ENCODE measurements at regions not wholly inside any gene's neighbourhood (a gene's known extent, or its start where the extent isn't known, plus 50 kb on each side); places are given as distances from the start of the nearest gene placed in this dataset.

DNA sequence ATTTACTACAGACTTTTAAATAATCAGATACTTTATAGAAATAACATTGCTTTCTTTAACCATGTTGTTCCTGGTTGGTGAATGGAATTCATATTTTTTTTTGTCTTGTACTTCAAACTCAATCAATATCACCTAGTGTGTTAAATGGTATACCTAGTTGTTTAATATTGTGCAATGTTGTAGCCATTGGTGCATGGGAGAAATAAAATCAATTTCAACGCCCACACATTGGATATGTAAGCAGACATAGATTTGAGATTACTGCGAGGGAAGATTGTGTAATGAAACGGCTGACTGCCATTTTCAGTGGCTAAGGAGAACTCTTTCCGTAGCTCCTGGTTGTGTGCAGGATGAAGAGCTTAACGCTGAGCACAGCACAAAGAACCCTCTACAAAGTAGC, 626.1 kb downstream of the TMEM182 start:
- no peaks in the 10 kb centered on the region for H3K27me3 ChIP-seq (ENCODE audit: insufficient read depth, low read length, poor library complexity)
- no peak for ATAC-seq (ENCODE audit: insufficient read depth, low read depth)
- no peaks in the 10 kb centered on the region for H3K9me3 ChIP-seq (ENCODE audit: insufficient read depth, low read length, severe bottlenecking)
- H3K4me1 ChIP-seq (ENCODE audit: insufficient read depth, low read length) = no peaks in the 10 kb centered on the region
- DNase-seq = no peak
- TF ChIP-seq, protein P1, sequence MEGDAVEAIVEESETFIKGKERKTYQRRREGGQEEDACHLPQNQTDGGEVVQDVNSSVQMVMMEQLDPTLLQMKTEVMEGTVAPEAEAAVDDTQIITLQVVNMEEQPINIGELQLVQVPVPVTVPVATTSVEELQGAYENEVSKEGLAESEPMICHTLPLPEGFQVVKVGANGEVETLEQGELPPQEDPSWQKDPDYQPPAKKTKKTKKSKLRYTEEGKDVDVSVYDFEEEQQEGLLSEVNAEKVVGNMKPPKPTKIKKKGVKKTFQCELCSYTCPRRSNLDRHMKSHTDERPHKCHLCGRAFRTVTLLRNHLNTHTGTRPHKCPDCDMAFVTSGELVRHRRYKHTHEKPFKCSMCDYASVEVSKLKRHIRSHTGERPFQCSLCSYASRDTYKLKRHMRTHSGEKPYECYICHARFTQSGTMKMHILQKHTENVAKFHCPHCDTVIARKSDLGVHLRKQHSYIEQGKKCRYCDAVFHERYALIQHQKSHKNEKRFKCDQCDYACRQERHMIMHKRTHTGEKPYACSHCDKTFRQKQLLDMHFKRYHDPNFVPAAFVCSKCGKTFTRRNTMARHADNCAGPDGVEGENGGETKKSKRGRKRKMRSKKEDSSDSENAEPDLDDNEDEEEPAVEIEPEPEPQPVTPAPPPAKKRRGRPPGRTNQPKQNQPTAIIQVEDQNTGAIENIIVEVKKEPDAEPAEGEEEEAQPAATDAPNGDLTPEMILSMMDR (IDR thresholded peaks at IDR 0.05; ENCODE audit: borderline replicate concordance, extremely low read depth, low read length, poor library complexity, severe bottlenecking) = no peak
- no peak for TF ChIP-seq EZH2 (IDR thresholded peaks at IDR 0.05; ENCODE audit: borderline replicate concordance, low read depth, low read length, severe bottlenecking)
- no peak overlapping the region for H3K4me2 ChIP-seq (ENCODE audit: insufficient read depth, low read length)
- no peaks in the 10 kb centered on the region for H3K36me3 ChIP-seq (ENCODE audit: insufficient read depth, low read length)
- H3K9ac ChIP-seq (ENCODE audit: low read depth, low read length) = no peak overlapping the region
- no peak overlapping the region for H2AFZ ChIP-seq (ENCODE audit: low read depth, low read length)
- H3K79me2 ChIP-seq (ENCODE audit: insufficient read depth, low read length) = no peaks in the 10 kb centered on the region
- H3K27ac ChIP-seq (ENCODE audit: low read length) = no peak overlapping the region
- H3K4me3 ChIP-seq (ENCODE audit: low read depth in 1 of 2, low read length in 2 of 2) = no peak overlapping the region
- no peaks in the 10 kb centered on the region for H4K20me1 ChIP-seq (ENCODE audit: insufficient read depth, low read length)

- Histone ChIP-seq H3K4me1 (ENCODE audit: insufficient read depth, low read length) (no peaks in the 10 kb centered on the region), H3K27ac (ENCODE audit: low read length) (no peak overlapping the region), H3K4me3 (ENCODE audit: low read depth in 1 of 2, low read length in 2 of 2) (no peak overlapping the region), H3K4me2 (ENCODE audit: insufficient read depth, low read length) (no peak overlapping the region), H3K79me2 (ENCODE audit: insufficient read depth, low read length) (no peaks in the 10 kb centered on the region), H2AFZ (ENCODE audit: low read depth, low read length) (no peak overlapping the region), H3K27me3 (ENCODE audit: insufficient read depth, low read length, poor library complexity) (no peaks in the 10 kb centered on the region), H3K9me3 (ENCODE audit: insufficient read depth, low read length, severe bottlenecking) (no peaks in the 10 kb centered on the region), H3K36me3 (ENCODE audit: insufficient read depth, low read length) (no peaks in the 10 kb centered on the region), H4K20me1 (ENCODE audit: insufficient read depth, low read length) (no peaks in the 10 kb centered on the region), H3K9ac (ENCODE audit: low read depth, low read length) (no peak overlapping the region)
- no peak for ATAC-seq (ENCODE audit: insufficient read depth, low read depth)
- TF ChIP-seq, protein P1 (IDR thresholded peaks at IDR 0.05; ENCODE audit: borderline replicate concordance, extremely low read depth, low read length, poor library complexity, severe bottlenecking) = no peak
- TF ChIP-seq EZH2 (IDR thresholded peaks at IDR 0.05; ENCODE audit: borderline replicate concordance, low read depth, low read length, severe bottlenecking) = no peak
- DNase-seq = no peak
These were observed 634.3 kb downstream of the TMEM182 start for GRCh38 chr2:103396152-103396551.

DNA sequence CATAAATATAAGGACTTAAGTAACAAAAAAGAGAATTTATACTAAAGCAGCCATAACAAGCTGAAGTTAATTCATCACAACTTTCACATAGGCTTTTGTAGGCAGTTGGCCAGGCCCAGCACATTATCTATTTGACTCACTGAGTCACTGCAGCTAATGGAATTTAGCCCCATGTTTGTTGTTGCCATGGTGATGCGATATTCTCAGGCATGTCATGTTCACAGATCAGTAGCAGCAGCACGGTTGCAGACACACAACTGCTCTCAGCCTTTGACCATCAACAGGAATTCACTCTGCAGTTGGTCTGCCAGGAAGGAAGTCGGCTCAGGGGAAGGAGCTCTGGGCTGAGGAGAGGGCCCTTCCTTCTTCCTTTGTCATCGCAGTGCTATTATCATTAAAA, 639.8 kb downstream of the TMEM182 start:
- no peak for TF ChIP-seq EZH2 (IDR thresholded peaks at IDR 0.05; ENCODE audit: borderline replicate concordance, low read depth, low read length, severe bottlenecking)
- TF ChIP-seq, protein P1 (IDR thresholded peaks at IDR 0.05; ENCODE audit: borderline replicate concordance, extremely low read depth, low read length, poor library complexity, severe bottlenecking) = no peak
- H4K20me1 ChIP-seq (ENCODE audit: insufficient read depth, low read length) = no peaks in the 10 kb centered on the region
- no peak overlapping the region for H2AFZ ChIP-seq (ENCODE audit: low read depth, low read length)
- H3K79me2 ChIP-seq (ENCODE audit: insufficient read depth, low read length) = no peaks in the 10 kb centered on the region
- H3K36me3 ChIP-seq (ENCODE audit: insufficient read depth, low read length) = no peaks in the 10 kb centered on the region
- DNase-seq (no peak), ATAC-seq (ENCODE audit: insufficient read depth, low read depth) (no peak)
- no peak overlapping the region for H3K27ac ChIP-seq (ENCODE audit: low read length)
- H3K4me1 ChIP-seq (ENCODE audit: insufficient read depth, low read length) = no peaks in the 10 kb centered on the region
- H3K9me3 ChIP-seq (ENCODE audit: insufficient read depth, low read length, severe bottlenecking) = no peaks in the 10 kb centered on the region
- no peak overlapping the region for H3K4me3 ChIP-seq (ENCODE audit: low read depth in 1 of 2, low read length in 2 of 2)
- H3K9ac ChIP-seq (ENCODE audit: low read depth, low read length) = no peak overlapping the region
- H3K27me3 ChIP-seq (ENCODE audit: insufficient read depth, low read length, poor library complexity) = no peaks in the 10 kb centered on the region
- no peak overlapping the region for H3K4me2 ChIP-seq (ENCODE audit: insufficient read depth, low read length)

DNA sequence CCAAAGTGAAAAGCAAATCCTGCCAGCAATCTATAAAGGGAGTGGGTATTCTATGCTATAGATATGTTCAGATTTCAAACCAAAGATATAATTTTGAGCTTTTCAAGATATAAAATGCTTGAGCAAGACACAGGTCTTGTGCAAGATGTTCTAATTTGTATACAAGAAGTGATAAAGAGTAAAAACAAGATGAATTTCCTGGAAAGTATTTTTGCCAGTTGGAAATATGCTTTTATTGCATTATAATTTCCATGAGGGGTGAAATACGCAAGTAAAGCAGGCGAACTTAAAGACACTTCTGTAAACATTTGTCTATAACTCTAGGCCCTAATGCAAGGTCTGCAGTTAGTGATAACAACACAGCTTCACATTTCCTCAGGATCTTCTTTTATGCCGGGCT, 640.5 kb downstream of the TMEM182 start:
- no peaks in the 10 kb centered on the region for H3K4me1 ChIP-seq (ENCODE audit: insufficient read depth, low read length)
- no peaks in the 10 kb centered on the region for H4K20me1 ChIP-seq (ENCODE audit: insufficient read depth, low read length)
- H3K36me3 ChIP-seq (ENCODE audit: insufficient read depth, low read length) = no peaks in the 10 kb centered on the region
- H3K79me2 ChIP-seq (ENCODE audit: insufficient read depth, low read length) = no peaks in the 10 kb centered on the region
- H3K27me3 ChIP-seq (ENCODE audit: insufficient read depth, low read length, poor library complexity) = no peaks in the 10 kb centered on the region
- H3K27ac ChIP-seq (ENCODE audit: low read length) = no peak overlapping the region
- no peak overlapping the region for H3K4me2 ChIP-seq (ENCODE audit: insufficient read depth, low read length)
- H3K9me3 ChIP-seq (ENCODE audit: insufficient read depth, low read length, severe bottlenecking) = no peaks in the 10 kb centered on the region
- no peak overlapping the region for H2AFZ ChIP-seq (ENCODE audit: low read depth, low read length)
- TF ChIP-seq EZH2 (IDR thresholded peaks at IDR 0.05; ENCODE audit: borderline replicate concordance, low read depth, low read length, severe bottlenecking) = no peak
- TF ChIP-seq, protein P1 (IDR thresholded peaks at IDR 0.05; ENCODE audit: borderline replicate concordance, extremely low read depth, low read length, poor library complexity, severe bottlenecking) = no peak
- H3K4me3 ChIP-seq (ENCODE audit: low read depth in 1 of 2, low read length in 2 of 2) = no peak overlapping the region
- H3K9ac ChIP-seq (ENCODE audit: low read depth, low read length) = no peak overlapping the region
- DNase-seq (no peak), ATAC-seq (ENCODE audit: insufficient read depth, low read depth) (no peak)

Measured in DND-41 (cell line).